ENCODE measurements at regions not wholly inside any gene's neighbourhood (a gene's known extent, or its start where the extent isn't known, plus 50 kb on each side); places are given as distances from the start of the nearest gene placed in this dataset.
"Not testable (repeated sequence)": the region's sequence is repeated elsewhere in the genome, so short reads cannot be mapped to it uniquely, and the experiment has no call there.

DNA sequence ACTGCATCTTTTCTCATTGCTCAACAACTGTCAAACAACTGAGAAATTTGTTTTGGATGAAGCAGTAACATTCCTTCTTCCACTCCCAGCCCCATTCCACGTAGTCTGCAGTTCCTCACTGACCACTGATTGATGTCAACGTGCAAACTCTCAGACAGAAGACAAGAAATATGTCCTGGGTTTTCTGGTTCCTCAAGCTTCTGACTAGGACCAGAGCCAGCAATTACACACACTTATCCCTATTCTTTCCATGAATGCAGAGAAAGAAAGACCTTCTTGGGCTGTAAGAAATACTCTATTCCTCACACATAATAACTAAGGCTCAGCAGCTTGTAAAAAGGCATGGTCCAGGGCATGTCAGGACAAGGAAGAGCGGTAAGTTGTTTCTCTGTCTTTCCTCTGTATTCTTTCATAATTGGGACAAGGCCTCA, 790.1 kb upstream of the SLC35B3 start:
- no peaks in the 10 kb centered on the region for H3K27me3 ChIP-seq (ENCODE audit: low read depth)
- TF ChIP-seq, protein P1, sequence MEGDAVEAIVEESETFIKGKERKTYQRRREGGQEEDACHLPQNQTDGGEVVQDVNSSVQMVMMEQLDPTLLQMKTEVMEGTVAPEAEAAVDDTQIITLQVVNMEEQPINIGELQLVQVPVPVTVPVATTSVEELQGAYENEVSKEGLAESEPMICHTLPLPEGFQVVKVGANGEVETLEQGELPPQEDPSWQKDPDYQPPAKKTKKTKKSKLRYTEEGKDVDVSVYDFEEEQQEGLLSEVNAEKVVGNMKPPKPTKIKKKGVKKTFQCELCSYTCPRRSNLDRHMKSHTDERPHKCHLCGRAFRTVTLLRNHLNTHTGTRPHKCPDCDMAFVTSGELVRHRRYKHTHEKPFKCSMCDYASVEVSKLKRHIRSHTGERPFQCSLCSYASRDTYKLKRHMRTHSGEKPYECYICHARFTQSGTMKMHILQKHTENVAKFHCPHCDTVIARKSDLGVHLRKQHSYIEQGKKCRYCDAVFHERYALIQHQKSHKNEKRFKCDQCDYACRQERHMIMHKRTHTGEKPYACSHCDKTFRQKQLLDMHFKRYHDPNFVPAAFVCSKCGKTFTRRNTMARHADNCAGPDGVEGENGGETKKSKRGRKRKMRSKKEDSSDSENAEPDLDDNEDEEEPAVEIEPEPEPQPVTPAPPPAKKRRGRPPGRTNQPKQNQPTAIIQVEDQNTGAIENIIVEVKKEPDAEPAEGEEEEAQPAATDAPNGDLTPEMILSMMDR (IDR thresholded peaks at IDR 0.05; ENCODE audit: borderline replicate concordance) = no peak
- H3K27ac ChIP-seq (replicated peaks) = no peak overlapping the region
- no peaks in the 10 kb centered on the region for H3K36me3 ChIP-seq
- no peak for DNase-seq
- H3K9me3 ChIP-seq (replicated peaks) = peaks cover 17% of the 10 kb centered on the region
- no peak overlapping the region for H3K4me3 ChIP-seq
- intact Hi-C loops (cut with micrococcal nuclease) = no loop called here
- no peaks in the 10 kb centered on the region for H3K4me1 ChIP-seq

- no peaks in the 10 kb centered on the region for H3K4me1 ChIP-seq
- no peak overlapping the region for H3K4me3 ChIP-seq
- H3K27me3 ChIP-seq (ENCODE audit: low read depth) = no peaks in the 10 kb centered on the region
- DNase-seq = no peak
- peaks cover 25% of the 10 kb centered on the region for H3K9me3 ChIP-seq (replicated peaks)
- intact Hi-C loops (cut with micrococcal nuclease) = no loop called here
- no peak overlapping the region for H3K27ac ChIP-seq (replicated peaks)
- TF ChIP-seq, protein P1 (IDR thresholded peaks at IDR 0.05; ENCODE audit: borderline replicate concordance) = no peak
- no peaks in the 10 kb centered on the region for H3K36me3 ChIP-seq
These were observed 789.2 kb upstream of the SLC35B3 start for GRCh38 chr6:9224539-9224938.

DNA sequence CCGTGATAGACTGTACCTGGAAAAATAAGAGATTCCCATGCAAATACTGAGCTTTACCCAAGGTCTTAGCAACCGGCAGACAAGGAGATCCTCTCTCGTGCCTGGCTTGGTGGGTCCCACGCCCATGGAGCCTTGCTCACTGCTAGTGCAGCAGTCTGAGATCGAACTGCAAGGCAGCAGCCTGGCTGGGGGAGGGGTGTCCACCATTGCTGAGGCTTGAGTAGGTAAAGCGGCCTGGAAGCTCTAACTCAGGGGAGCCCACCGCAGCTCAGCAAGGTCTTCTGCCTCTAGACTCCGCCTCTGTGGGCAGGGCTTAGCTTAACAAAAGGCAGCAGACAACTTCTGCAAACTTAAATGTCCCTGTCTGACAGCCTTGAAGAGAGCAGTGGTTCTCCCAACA, 778.4 kb upstream of the SLC35B3 start:
- DNase-seq; H3K27me3 ChIP-seq (ENCODE audit: low read depth); H3K4me1 ChIP-seq; H3K4me3 ChIP-seq; H3K27ac ChIP-seq (replicated peaks); intact Hi-C loops (cut with micrococcal nuclease); H3K36me3 ChIP-seq: not testable (repeated sequence)
- peaks cover 20% of the 10 kb centered on the region for H3K9me3 ChIP-seq (replicated peaks)

DNA sequence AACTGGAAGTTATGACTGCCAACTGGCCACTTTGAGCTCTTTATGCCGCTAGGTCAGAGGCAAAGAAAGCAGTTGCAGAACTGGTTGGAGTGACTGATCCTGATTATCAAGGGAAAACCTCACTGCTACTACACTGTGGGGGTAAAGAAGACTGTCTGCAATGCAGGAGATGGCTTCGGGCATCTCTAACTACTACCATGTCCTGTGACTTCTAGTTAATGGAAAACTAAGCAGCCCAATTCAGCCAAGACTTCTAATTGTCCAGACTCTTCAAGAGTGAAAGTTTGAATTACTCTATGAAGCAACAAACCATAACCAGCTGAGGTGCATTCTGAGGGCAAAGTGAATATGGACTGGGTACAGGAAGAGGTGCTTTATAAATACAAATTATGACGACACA, 773.6 kb upstream of the SLC35B3 start:
- intact Hi-C loops (cut with micrococcal nuclease) = no loop called here
- DNase-seq = no peak
- Histone ChIP-seq H3K9me3 (replicated peaks) (peaks cover 16% of the 10 kb centered on the region), H3K27ac (replicated peaks) (no peak overlapping the region), H3K36me3 (no peaks in the 10 kb centered on the region), H3K4me3 (no peak overlapping the region), H3K27me3 (ENCODE audit: low read depth) (no peaks in the 10 kb centered on the region), H3K4me1 (no peaks in the 10 kb centered on the region)
- TF ChIP-seq, protein P1 (IDR thresholded peaks at IDR 0.05; ENCODE audit: borderline replicate concordance) = no peak

DNA sequence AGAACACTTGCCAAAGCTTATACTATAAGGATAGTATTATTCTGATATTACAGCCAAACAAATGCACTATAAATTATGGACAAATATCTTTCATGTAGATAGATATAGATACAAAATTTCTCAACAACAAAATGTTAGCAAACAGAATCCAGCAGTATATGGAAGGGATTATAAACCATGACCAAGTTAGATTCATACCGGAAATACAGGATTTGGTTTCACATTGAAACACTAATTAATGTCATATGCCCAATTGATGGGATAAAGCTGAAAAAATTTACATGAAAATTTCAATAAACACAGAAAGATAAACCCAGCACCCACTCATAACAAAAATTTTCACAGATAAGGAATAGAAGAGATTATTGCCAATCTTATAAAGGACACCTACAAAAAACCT, 770.3 kb upstream of the SLC35B3 start:
- Histone ChIP-seq H3K27me3 (ENCODE audit: low read depth) (no peaks in the 10 kb centered on the region), H3K9me3 (replicated peaks) (peaks cover 10% of the 10 kb centered on the region), H3K27ac (replicated peaks) (no peak overlapping the region), H3K4me3 (no peak overlapping the region), H3K36me3 (no peaks in the 10 kb centered on the region), H3K4me1 (no peaks in the 10 kb centered on the region)
- TF ChIP-seq, protein P1 (IDR thresholded peaks at IDR 0.05; ENCODE audit: borderline replicate concordance) = no peak
- no peak for DNase-seq
- intact Hi-C loops (cut with micrococcal nuclease) = no loop called here

- H3K27me3 ChIP-seq (ENCODE audit: low read depth) = no peaks in the 10 kb centered on the region
- H3K27ac ChIP-seq (replicated peaks) = no peak overlapping the region
- no peak overlapping the region for H3K4me3 ChIP-seq
- DNase-seq = no peak
- H3K36me3 ChIP-seq = no peaks in the 10 kb centered on the region
- peaks cover 10% of the 10 kb centered on the region for H3K9me3 ChIP-seq (replicated peaks)
- no peaks in the 10 kb centered on the region for H3K4me1 ChIP-seq
- TF ChIP-seq, protein P1 (IDR thresholded peaks at IDR 0.05; ENCODE audit: borderline replicate concordance) = no peak
- intact Hi-C loops (cut with micrococcal nuclease) = no loop called here
These were observed 768.8 kb upstream of the SLC35B3 start for GRCh38 chr6:9204171-9204570.

Measured in left ventricle myocardium inferior (tissue), 1 donor.